KMS-11 (cell line): ENCODE measurements at regions not wholly inside any gene's neighbourhood (a gene's known extent, or its start where the extent isn't known, plus 50 kb on each side); places are given as distances from the start of the nearest gene placed in this dataset.

ENCODE experiments used
- H2AFZ ChIP-seq: fragments of 200-600 bp; sonication (generic); 2 replicates; pipeline ENCODE4 v1.6.1; 2016; ENCODE audit warnings: antibody characterized with exemption, mixed run types, low read depth
- H3K27ac ChIP-seq: fragments of 200-600 bp; sonication (generic); 2 replicates; pipeline ENCODE4 v1.6.1; 2016; ENCODE audit warnings: mild to moderate bottlenecking, mixed run types
- H3K27me3 ChIP-seq: fragments of 200-600 bp; sonication (generic); 2 replicates; pipeline ENCODE4 v1.6.1; 2017; ENCODE audit warnings: mild to moderate bottlenecking, low read depth, mixed run types, moderate library complexity; ENCODE audit not compliant: insufficient read depth
- H3K36me3 ChIP-seq: fragments of 200-600 bp; sonication (generic); 2 replicates; pipeline ENCODE4 v1.6.1; 2017; ENCODE audit warnings: mild to moderate bottlenecking, mixed run types; ENCODE audit not compliant: insufficient read depth
- H3K4me1 ChIP-seq: fragments of 200-600 bp; sonication (generic); 2 replicates; pipeline ENCODE4 v1.6.1; 2016; ENCODE audit warnings: mild to moderate bottlenecking, low read depth, mixed run types; ENCODE audit not compliant: poor library complexity, severe bottlenecking
- H3K4me2 ChIP-seq: fragments of 200-600 bp; sonication (generic); 2 replicates; pipeline ENCODE4 v1.7.0; 2016; ENCODE audit warnings: mild to moderate bottlenecking, mixed run types
- H3K4me3 ChIP-seq: fragments of 200-600 bp; sonication (generic); IDR thresholded peaks from 2 replicates; pipeline ENCODE4 v1.6.1; 2017; ENCODE audit warnings: low read depth, low read length, mixed read lengths; ENCODE audit not compliant: insufficient read depth
- H3K79me2 ChIP-seq: fragments of 200-600 bp; sonication (generic); 2 replicates; pipeline ENCODE4 v1.6.1; 2016; ENCODE audit warnings: low read depth, mixed run types; ENCODE audit not compliant: insufficient read depth
- H3K9ac ChIP-seq: fragments of 200-600 bp; sonication (generic); 2 replicates; pipeline ENCODE4 v1.6.1; 2016; ENCODE audit warnings: mild to moderate bottlenecking, mixed run types
- H4K20me1 ChIP-seq: fragments of 200-600 bp; sonication (generic); 2 replicates; pipeline ENCODE4 v1.6.1; 2016; ENCODE audit warnings: mild to moderate bottlenecking, mixed run types; ENCODE audit not compliant: insufficient read depth
- TF ChIP-seq, protein P1 (sequence below): fragments of 200-600 bp; sonication (generic); conservative IDR thresholded peaks from 2 replicates; pipeline ENCODE4 v1.6.1; 2017; ENCODE audit warnings: low read depth, mild to moderate bottlenecking, antibody characterized with exemption, low read length, moderate library complexity, mixed read lengths

DNA sequence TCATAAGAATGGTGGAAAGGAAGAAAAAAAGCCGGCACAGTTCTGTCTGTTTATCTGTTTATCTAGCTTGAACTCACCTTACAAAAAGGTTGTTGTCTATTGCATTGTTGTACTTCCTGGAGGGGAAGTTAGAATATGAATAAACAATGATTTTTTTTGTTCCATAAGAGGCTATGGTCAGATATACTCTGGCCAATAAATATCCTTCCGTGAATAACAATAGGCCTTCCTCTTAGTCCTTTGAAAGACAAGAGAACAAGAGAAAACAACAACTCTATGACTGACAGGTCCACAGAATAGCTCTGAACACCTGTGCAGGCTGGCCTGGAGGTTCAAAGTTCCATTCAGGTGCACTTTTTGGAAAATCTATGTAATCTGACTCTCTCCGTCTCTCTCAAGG, 192.8 kb upstream of the KRR1 start:
- H3K27ac ChIP-seq, result no peak overlapping the region
- no peak overlapping the region for H2AFZ ChIP-seq
- H3K4me1 ChIP-seq, result no peaks in the 10 kb centered on the region
- H3K9ac ChIP-seq, result no peak overlapping the region
- TF ChIP-seq, protein P1, sequence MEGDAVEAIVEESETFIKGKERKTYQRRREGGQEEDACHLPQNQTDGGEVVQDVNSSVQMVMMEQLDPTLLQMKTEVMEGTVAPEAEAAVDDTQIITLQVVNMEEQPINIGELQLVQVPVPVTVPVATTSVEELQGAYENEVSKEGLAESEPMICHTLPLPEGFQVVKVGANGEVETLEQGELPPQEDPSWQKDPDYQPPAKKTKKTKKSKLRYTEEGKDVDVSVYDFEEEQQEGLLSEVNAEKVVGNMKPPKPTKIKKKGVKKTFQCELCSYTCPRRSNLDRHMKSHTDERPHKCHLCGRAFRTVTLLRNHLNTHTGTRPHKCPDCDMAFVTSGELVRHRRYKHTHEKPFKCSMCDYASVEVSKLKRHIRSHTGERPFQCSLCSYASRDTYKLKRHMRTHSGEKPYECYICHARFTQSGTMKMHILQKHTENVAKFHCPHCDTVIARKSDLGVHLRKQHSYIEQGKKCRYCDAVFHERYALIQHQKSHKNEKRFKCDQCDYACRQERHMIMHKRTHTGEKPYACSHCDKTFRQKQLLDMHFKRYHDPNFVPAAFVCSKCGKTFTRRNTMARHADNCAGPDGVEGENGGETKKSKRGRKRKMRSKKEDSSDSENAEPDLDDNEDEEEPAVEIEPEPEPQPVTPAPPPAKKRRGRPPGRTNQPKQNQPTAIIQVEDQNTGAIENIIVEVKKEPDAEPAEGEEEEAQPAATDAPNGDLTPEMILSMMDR, result no peak
- H3K79me2 ChIP-seq, result no peaks in the 10 kb centered on the region
- H3K36me3 ChIP-seq, result no peaks in the 10 kb centered on the region
- no peak overlapping the region for H3K4me3 ChIP-seq
- H4K20me1 ChIP-seq, result no peaks in the 10 kb centered on the region
- no peaks in the 10 kb centered on the region for H3K27me3 ChIP-seq
- no peak overlapping the region for H3K4me2 ChIP-seq

DNA sequence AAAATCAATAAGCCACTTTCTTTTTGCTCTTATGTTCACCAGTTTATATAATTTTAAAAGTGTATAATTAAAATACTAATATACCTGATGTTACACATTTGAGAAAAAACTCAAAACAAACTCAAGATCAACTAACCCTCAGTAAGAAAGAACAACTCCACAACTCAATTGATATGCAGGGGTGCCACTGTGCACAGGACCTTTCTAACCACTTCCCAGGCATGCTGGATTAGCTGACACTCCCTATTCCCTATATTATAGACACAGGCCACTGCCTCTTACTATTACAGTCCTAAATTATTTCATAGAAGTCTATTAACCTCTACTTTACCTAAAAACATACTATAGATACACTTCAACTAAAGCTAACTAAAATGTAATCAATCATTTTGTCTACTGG, 191.7 kb upstream of the KRR1 start:
- Histone ChIP-seq H3K9ac (no peak overlapping the region), H3K4me3 (no peak overlapping the region), H4K20me1 (no peaks in the 10 kb centered on the region), H3K27me3 (no peaks in the 10 kb centered on the region), H2AFZ (no peak overlapping the region), H3K36me3 (no peaks in the 10 kb centered on the region), H3K27ac (no peak overlapping the region), H3K4me2 (no peak overlapping the region), H3K4me1 (no peaks in the 10 kb centered on the region), H3K79me2 (no peaks in the 10 kb centered on the region)
- TF ChIP-seq, protein P1, result no peak

- no peak overlapping the region for H3K4me3 ChIP-seq
- no peak overlapping the region for H3K4me2 ChIP-seq
- no peak overlapping the region for H3K27ac ChIP-seq
- H3K36me3 ChIP-seq, result no peaks in the 10 kb centered on the region
- no peak overlapping the region for H2AFZ ChIP-seq
- no peak overlapping the region for H3K9ac ChIP-seq
- no peaks in the 10 kb centered on the region for H3K27me3 ChIP-seq
- H3K4me1 ChIP-seq, result no peaks in the 10 kb centered on the region
- TF ChIP-seq, protein P1, result no peak
- no peaks in the 10 kb centered on the region; the same call in 1 of the 2 replicates for H4K20me1 ChIP-seq
- no peaks in the 10 kb centered on the region for H3K79me2 ChIP-seq
These were observed 191.2 kb upstream of the KRR1 start for GRCh38 chr12:75702477-75703093.

GRCh38 chr12:75701859-75702258, 190.4 kb upstream of the KRR1 start:
- Histone ChIP-seq H3K4me3 (no peak overlapping the region), H3K27me3 (no peaks in the 10 kb centered on the region), H3K4me2 (no peak overlapping the region), H4K20me1 (no peaks in the 10 kb centered on the region; the same call in 1 of the 2 replicates), H3K4me1 (no peaks in the 10 kb centered on the region), H3K27ac (no peak overlapping the region), H3K36me3 (no peaks in the 10 kb centered on the region), H2AFZ (no peak overlapping the region), H3K79me2 (no peaks in the 10 kb centered on the region), H3K9ac (no peak overlapping the region)
- TF ChIP-seq, protein P1, result no peak
